ENCODE measurements at regions not wholly inside any gene's neighbourhood (a gene's known extent, or its start where the extent isn't known, plus 50 kb on each side); places are given as distances from the start of the nearest gene placed in this dataset.

GRCh38 chr2:16615687-16616615 lies 49.7 kb downstream of the CYRIA start:
- no peak for DNase-seq (ENCODE audit: low read depth)
- no peak overlapping the region for H3K4me3 ChIP-seq (ENCODE audit: low read depth, low read length)
- TF ChIP-seq CTCF (IDR thresholded peaks at IDR 0.05; ENCODE audit: low read depth, low read length, missing control alignments): peak; percentile 2

GRCh38 chr2:16615246-16615645 lies 50.4 kb downstream of the CYRIA start:
- TF ChIP-seq CTCF (IDR thresholded peaks at IDR 0.05; ENCODE audit: low read depth, low read length, missing control alignments): no peak
- DNase-seq (ENCODE audit: low read depth): no peak
- no peak overlapping the region for H3K4me3 ChIP-seq (ENCODE audit: low read depth, low read length)

- DNase-seq (ENCODE audit: low read depth): no peak
- TF ChIP-seq CTCF (IDR thresholded peaks at IDR 0.05; ENCODE audit: low read depth, low read length, missing control alignments): no peak
- no peak overlapping the region for H3K4me3 ChIP-seq (ENCODE audit: low read depth, low read length)
Observed at GRCh38 chr2:16614314-16614860, 51.2 kb downstream of the CYRIA start.

GRCh38 chr2:16613539-16614011 lies 52.1 kb downstream of the CYRIA start:
- peak; percentile 53 for TF ChIP-seq CTCF (IDR thresholded peaks at IDR 0.05; ENCODE audit: low read depth, low read length, missing control alignments)
- H3K4me3 ChIP-seq (ENCODE audit: low read depth, low read length): no peak overlapping the region
- DNase-seq (ENCODE audit: low read depth): no peak

- DNase-seq (ENCODE audit: low read depth): no peak
- no peak overlapping the region for H3K4me3 ChIP-seq (ENCODE audit: low read depth, low read length)
- TF ChIP-seq CTCF (IDR thresholded peaks at IDR 0.05; ENCODE audit: low read depth, low read length, missing control alignments): no peak
Observed at GRCh38 chr2:16612490-16612889, 53.1 kb downstream of the CYRIA start.

- no peak for DNase-seq (ENCODE audit: low read depth)
- H3K4me3 ChIP-seq (ENCODE audit: low read depth, low read length): no peak overlapping the region
- TF ChIP-seq CTCF (IDR thresholded peaks at IDR 0.05; ENCODE audit: low read depth, low read length, missing control alignments): no peak
Observed at GRCh38 chr2:16609786-16610185, 55.8 kb downstream of the CYRIA start.

Measured in GM12864 (cell line).